WTC11 (cell line): ENCODE measurements at regions not wholly inside any gene's neighbourhood (a gene's known extent, or its start where the extent isn't known, plus 50 kb on each side); places are given as distances from the start of the nearest gene placed in this dataset.

Experiments used
- ATAC-seq: fragments of 200-7000 bp; cut with Tn5 transposase; 2 replicates; pipeline ENCODE4 v1.10.0; 2021; ENCODE audit warnings: mild to moderate bottlenecking, moderate library complexity
- CTCF ChIA-PET: fragments of 300-600 bp; sonication (Branson Sonifier 250); formaldehyde crosslinking; loops from one replicate; lab custom pipeline; 2021; ENCODE audit warnings: antibody characterized with exemption; lab: Charles Lee
- POLR2A ChIA-PET: fragments of 350-600 bp; sonication (Branson Sonifier 250); formaldehyde crosslinking; loops from one replicate; lab custom pipeline; 2021; ENCODE audit warnings: antibody characterized with exemption; lab: Charles Lee
- DNase-seq: peaks from one replicate; pipeline ENCODE4 v3.0.0; 2021; ENCODE audit warnings: low spot score
- H3K27ac Mint-ChIP-seq: 2 replicates; pipeline ENCODE4 v1.8.0; 2021; ENCODE audit warnings: mixed read lengths
- H3K27me3 Mint-ChIP-seq: 2 replicates; pipeline ENCODE4 v1.8.0; 2021; ENCODE audit warnings: low read depth, mild to moderate bottlenecking, moderate library complexity, mixed read lengths
- H3K36me3 Mint-ChIP-seq: 2 replicates; pipeline ENCODE4 v1.8.0; 2021; ENCODE audit warnings: mixed read lengths
- H3K4me1 Mint-ChIP-seq: 2 replicates; pipeline ENCODE4 v1.8.0; 2022; ENCODE audit warnings: mixed read lengths
- H3K4me3 Mint-ChIP-seq: 2 replicates; pipeline ENCODE4 v1.8.0; 2021; ENCODE audit warnings: mild to moderate bottlenecking, moderate library complexity, mixed read lengths
- H3K9me3 Mint-ChIP-seq: 2 replicates; pipeline ENCODE4 v1.8.0; 2021; ENCODE audit warnings: mixed read lengths
- AFF4 ChIP-seq: sonication (generic); formaldehyde crosslinking; IDR thresholded peaks from 2 replicates; pipeline ENCODE4 v1.8.1; 2023; ENCODE audit warnings: mild to moderate bottlenecking, missing genetic modification reagents, borderline replicate concordance
- AR ChIP-seq: fragments of 250-450 bp; sonication (Bioruptor Pico); IDR thresholded peaks from 2 replicates; pipeline ENCODE4 v1.9.0; 2021; ENCODE audit warnings: mild to moderate bottlenecking
- ATF1 ChIP-seq: sonication (generic); formaldehyde crosslinking; IDR thresholded peaks from 2 replicates; pipeline ENCODE4 v1.8.1; 2023; ENCODE audit warnings: mild to moderate bottlenecking, moderate library complexity, missing genetic modification reagents
- ATF6 ChIP-seq: sonication (generic); formaldehyde crosslinking; IDR thresholded peaks from 2 replicates; pipeline ENCODE4 v1.8.1; 2023; ENCODE audit warnings: mild to moderate bottlenecking, missing genetic modification reagents
- CDX4 ChIP-seq: fragments of 250-450 bp; sonication (Bioruptor Pico); IDR thresholded peaks from 2 replicates; pipeline ENCODE4 v1.9.0; 2021; ENCODE audit warnings: moderate library complexity, mild to moderate bottlenecking, inconsistent platforms, borderline replicate concordance
- CTCF ChIP-seq: fragments of 200-600 bp; IDR thresholded peaks from 2 replicates; pipeline ENCODE4 v1.8.0; 2022; ENCODE audit warnings: antibody characterized with exemption
- EMX1 ChIP-seq: fragments of 250-450 bp; sonication (Bioruptor Pico); IDR thresholded peaks from 2 replicates; pipeline ENCODE4 v1.8.0; 2021; ENCODE audit warnings: mild to moderate bottlenecking
- ESRRA ChIP-seq: sonication (generic); formaldehyde crosslinking; IDR thresholded peaks from 2 replicates; pipeline ENCODE4 v1.8.1; 2022; ENCODE audit warnings: mild to moderate bottlenecking, missing genetic modification reagents, borderline replicate concordance
- ETV6 ChIP-seq: sonication (generic); formaldehyde crosslinking; IDR thresholded peaks from 2 replicates; pipeline ENCODE4 v1.8.1; 2022; ENCODE audit warnings: mild to moderate bottlenecking, missing genetic modification reagents
- FOXK1 ChIP-seq: sonication (generic); formaldehyde crosslinking; IDR thresholded peaks from 2 replicates; pipeline ENCODE4 v1.8.0; 2022; ENCODE audit warnings: mild to moderate bottlenecking, moderate library complexity, missing genetic modification reagents
- GRHL2 ChIP-seq: fragments of 250-450 bp; sonication (Bioruptor Pico); IDR thresholded peaks from 2 replicates; pipeline ENCODE4 v1.8.0; 2022; ENCODE audit warnings: mild to moderate bottlenecking, moderate library complexity; ENCODE audit not compliant: insufficient replicate concordance, severe bottlenecking
- KAT7 ChIP-seq: sonication (generic); formaldehyde crosslinking; IDR thresholded peaks from 2 replicates; pipeline ENCODE4 v1.8.1; 2023; ENCODE audit warnings: missing genetic modification reagents, mild to moderate bottlenecking, borderline replicate concordance
- MLX ChIP-seq: sonication (generic); formaldehyde crosslinking; IDR thresholded peaks from 2 replicates; pipeline ENCODE4 v1.8.1; 2023; ENCODE audit warnings: mild to moderate bottlenecking, missing genetic modification reagents, moderate library complexity
- NFYB ChIP-seq: sonication (generic); formaldehyde crosslinking; conservative IDR thresholded peaks from 2 replicates; pipeline ENCODE4 v1.8.0; 2022; ENCODE audit warnings: low read depth, missing genetic modification reagents
- NR3C1 ChIP-seq: sonication (generic); formaldehyde crosslinking; conservative IDR thresholded peaks from 2 replicates; pipeline ENCODE4 v1.8.1; 2023; ENCODE audit warnings: low read depth, mild to moderate bottlenecking, missing genetic modification reagents
- SMAD3 ChIP-seq: sonication (generic); formaldehyde crosslinking; IDR thresholded peaks from 2 replicates; pipeline ENCODE4 v1.8.0; 2022; ENCODE audit warnings: missing genetic modification reagents, mild to moderate bottlenecking, borderline replicate concordance
- ZNF232 ChIP-seq: sonication (generic); formaldehyde crosslinking; IDR thresholded peaks from 2 replicates; pipeline ENCODE4 v1.8.0; 2022; ENCODE audit warnings: mild to moderate bottlenecking, missing genetic modification reagents
- ZNF263 ChIP-seq: sonication (generic); formaldehyde crosslinking; IDR thresholded peaks from 2 replicates; pipeline ENCODE4 v1.8.1; 2022; ENCODE audit warnings: low read depth, mild to moderate bottlenecking, moderate library complexity, missing genetic modification reagents
- ZNF512 ChIP-seq: sonication (generic); formaldehyde crosslinking; IDR thresholded peaks from 2 replicates; pipeline ENCODE4 v1.8.1; 2022; ENCODE audit warnings: missing genetic modification reagents, borderline replicate concordance

- Mint-ChIP-seq H3K27me3 (peaks cover 32% of the 10 kb centered on the region), H3K9me3 (no peaks in the 10 kb centered on the region), H3K4me1 (peaks cover 49% of the 10 kb centered on the region), H3K4me3 (no peak overlapping the region), H3K36me3 (no peaks in the 10 kb centered on the region), H3K27ac (no peak overlapping the region)
- TF ChIP-seq ZNF232 (CRISPR knock-in tag) (no peak), CDX4 (CRISPR knock-in tag) (no peak), ZNF263 (CRISPR knock-in tag) (no peak), NFYB (CRISPR knock-in tag) (no peak), CTCF (no peak), AR (CRISPR knock-in tag) (no peak), MLX (CRISPR knock-in tag) (no peak), ATF6 (CRISPR knock-in tag) (no peak)
- ChIA-PET CTCF (interaction anchor here (0.8 to 1.1 kb wide), 3 partner anchors 8 to 193 kb away, joined by 3 to 5 read pairs (median 3); no protein-coding TSS in a partner anchor), POLR2A (no interaction called here)
- DNase-seq (no peak), ATAC-seq (no peak)
Observed at GRCh38 chr22:26958378-26958777, 301.0 kb downstream of the MIAT start.

- CTCF ChIA-PET, result no interaction called here
- Mint-ChIP-seq H3K9me3 (peaks cover 7% of the 10 kb centered on the region; the same call in 1 of the 2 replicates), H3K36me3 (no peaks in the 10 kb centered on the region), H3K27me3 (peaks cover 16% of the 10 kb centered on the region), H3K4me3 (no peak overlapping the region), H3K27ac (no peak overlapping the region), H3K4me1 (peaks cover 8% of the 10 kb centered on the region)
- POLR2A ChIA-PET, result no interaction called here
- no peak for DNase-seq
- ATAC-seq, result no peak
- TF ChIP-seq ATF1 (CRISPR knock-in tag) (no peak), SMAD3 (CRISPR knock-in tag) (no peak), KAT7 (CRISPR knock-in tag) (no peak), ZNF512 (no peak), AFF4 (no peak), ZNF232 (CRISPR knock-in tag) (no peak), ETV6 (CRISPR knock-in tag) (no peak), GRHL2 (no peak), FOXK1 (no peak), ESRRA (no peak), NR3C1 (CRISPR knock-in tag) (no peak), EMX1 (CRISPR knock-in tag) (no peak), NFYB (CRISPR knock-in tag) (no peak), MLX (CRISPR knock-in tag) (no peak)
Observed at GRCh38 chr22:26964642-26965041, 307.3 kb downstream of the MIAT start.
